Heart left ventricle (tissue), 16 donors: ENCODE measurements at regions not wholly inside any gene's neighbourhood (a gene's known extent, or its start where the extent isn't known, plus 50 kb on each side); places are given as distances from the start of the nearest gene placed in this dataset.

Experiments
- ATAC-seq, 4 donors: fragments of 200-7000 bp; cut with Tn5 transposase; one replicate each; pipeline ENCODE4 v1.9.1; 2020 to 2022; ENCODE audit warnings: moderate library complexity in 4 of 4, mild to moderate bottlenecking in 3 of 4, moderate number of reproducible peaks in 1 of 4
- DNase-seq, 5 donors: peaks; one replicate each; pipeline ENCODE4 v3.0.0-alpha.2; 2020
- H3K27ac ChIP-seq, 12 donors: fragments of 200-600 bp; sonication (generic) in 4 of 12; one replicate each; pipeline versions ENCODE4 v1.5.0 to v1.8.0; 2016 to 2022; ENCODE audit warnings: mild to moderate bottlenecking in 2 of 12
- H3K27me3 ChIP-seq, 9 donors: fragments of 200-600 bp; sonication (generic) in 2 of 9; one replicate each; pipeline versions ENCODE4 v1.5.1 to v1.8.0; 2016 to 2022; ENCODE audit warnings: mild to moderate bottlenecking in 3 of 9
- H3K36me3 ChIP-seq, 9 donors: fragments of 200-600 bp; sonication (generic) in 2 of 9; one replicate each; pipeline versions ENCODE4 v1.5.0 to v1.8.0; 2018 to 2022; ENCODE audit warnings: mild to moderate bottlenecking in 2 of 9
- H3K4me1 ChIP-seq, 12 donors: fragments of 200-600 bp; sonication (generic) in 4 of 12; one replicate each; pipeline versions ENCODE4 v1.5.0 to v1.8.0; 2016 to 2022; ENCODE audit warnings: mild to moderate bottlenecking in 3 of 12
- H3K4me3 ChIP-seq, 12 donors: fragments of 200-600 bp; sonication (generic) in 4 of 12; one replicate each; pipeline versions ENCODE4 v1.5.0 to v1.8.0; 2017 to 2022; ENCODE audit warnings: mild to moderate bottlenecking in 9 of 12, moderate library complexity in 4 of 12
- H3K9me3 ChIP-seq, 12 donors: fragments of 200-600 bp; sonication (generic) in 4 of 12; one replicate each; pipeline versions ENCODE4 v1.5.0 to v1.8.0; 2016 to 2022; ENCODE audit warnings: mild to moderate bottlenecking in 1 of 12
- CTCF ChIP-seq, 12 donors: fragments of 200-600 bp; sonication (generic) in 4 of 12; IDR thresholded peaks; one replicate each; pipeline versions ENCODE4 v1.5.0 to v1.8.0; 2018 to 2022; ENCODE audit warnings: antibody characterized with exemption in 12 of 12, mild to moderate bottlenecking in 5 of 12
- POLR2A ChIP-seq, 2 donors: fragments of 450-650 bp; IDR thresholded peaks; one replicate each; pipeline ENCODE4 v1.6.1; 2017; ENCODE audit warnings: antibody characterized with exemption in 2 of 2, mild to moderate bottlenecking in 2 of 2, moderate library complexity in 2 of 2
- WGBS, 4 donors: extraction: QIAGEN DNeasy Blood & Tissue Kit in 2 of 4; methylation state at CpG; one replicate each; pipeline versions ENCODE4 v1.1.5 to v1.1.7; 2013 to 2018; 5-methylcytosine and 5-hydroxymethylcytosine counted together
- intact Hi-C, 10 donors: fragments of 100-400 bp; cut with DNase I; formaldehyde crosslinking; loops; one replicate each; pipeline versions ENCODE4 v1.11.1 to v1.14.2; 2022
- donor health status: ischemic (EF 13 %, LVEDD 7.1; RV severe dilation, severe dysfunction).
- donor health status: healthy with polysubstance abuse.
- donor health status: DM: no; HTN: yes; CAD: no.
- donor health status: DM: no; HTN: no; CAD: no.
- donor health status: ischemic (EF 25% LVEDD 6.9; RV normal size, moderate dysfunction).
- donor health status: ischemic (EF 25% LVEDD 5.7; RV mildly dilated, moderate dysfunction).
- donor health status: healthy.
- donor health status: DM: yes; HTN: yes; CAD: no.
- donor health status: ischemic (EF 35%, LVEDD 5.7; RV mildly dilated, moderate dysfunction).
- donor health status: nonischemic (EF 11% LVEDD 7.7; RV severe dilation, severe dysfunction).
- donor health status: DM: yes; HTN: yes; CAD: no.
- donor health status: PGD.
- donor health status: ischemic (EF 29% LVEDD 5.4; RV normal size, mild dysfunction).
- donor health status: nonischemic (EF 23%, LVEDD 6.1; RV moderate dilation, normal function).

- intact Hi-C loops: no loop called here
- Histone ChIP-seq H3K36me3 (no peaks in the 10 kb centered on the region), H3K4me3 (no peak overlapping the region), H3K9me3 (peaks cover 0 to 15% (median 0%) of the 10 kb centered on the region in 12 donors), H3K27me3 (peaks cover 0 to 3% (median 0%) of the 10 kb centered on the region in 9 donors), H3K27ac (no peak overlapping the region), H3K4me1 (no peaks in the 10 kb centered on the region)
- DNase-seq (no peak), ATAC-seq (no peak)
- WGBS, 4 donors: 82 to 92% (median 89%) methylated on average over 2 of the region's 2 CpGs
- no peak for TF ChIP-seq CTCF (IDR thresholded peaks at IDR 0.05)
- no peak for TF ChIP-seq POLR2A (IDR thresholded peaks at IDR 0.05)
Measured at GRCh38 chr5:36826694-36827093, 49.9 kb upstream of the NIPBL start.
